Right cardiac atrium (tissue), 5 donors: ENCODE measurements at regions not wholly inside any gene's neighbourhood (a gene's known extent, or its start where the extent isn't known, plus 50 kb on each side); places are given as distances from the start of the nearest gene placed in this dataset.

Experiments used
- ATAC-seq, 2 donors: fragments of 200-7000 bp; cut with Tn5 transposase; one replicate each; pipeline versions ENCODE4 v1.8.0 to v1.9.1; 2020; ENCODE audit warnings: moderate library complexity in 2 of 2, mild to moderate bottlenecking in 1 of 2
- DNase-seq, 3 donors: peaks; one replicate each; pipeline ENCODE4 v3.0.0-alpha.2; 2020
- H3K27ac ChIP-seq: one replicate; pipeline ENCODE4 v1.5.1; 2013; ENCODE audit warnings: mild to moderate bottlenecking, low read length, control low read depth, moderate library complexity
- H3K27me3 ChIP-seq: one replicate; pipeline ENCODE4 v1.6.1; 2013; ENCODE audit not compliant: control insufficient read depth, insufficient read depth
- H3K4me1 ChIP-seq: one replicate; pipeline ENCODE4 v1.6.1; 2013; ENCODE audit warnings: low read length; ENCODE audit not compliant: control insufficient read depth, insufficient read depth
- H3K4me3 ChIP-seq: one replicate; pipeline ENCODE4 v1.5.1; 2013; ENCODE audit warnings: low read length, control low read depth
- H3K9me3 ChIP-seq: one replicate; pipeline ENCODE4 v1.6.1; 2013; ENCODE audit warnings: low read length; ENCODE audit not compliant: control insufficient read depth
- WGBS: extraction: QIAGEN DNeasy Blood & Tissue Kit; methylation state at CpG from one replicate; pipeline ENCODE4 v1.1.7; 2013; 5-methylcytosine and 5-hydroxymethylcytosine counted together
- intact Hi-C, 4 donors: fragments of 100-400 bp; cut with DNase I; formaldehyde crosslinking; loops; one replicate each; pipeline versions ENCODE4 v1.11.0 to v1.14.0; 2022 to 2023
- donor health status: healthy with polysubstance abuse.
- donor health status: DM: no; HTN: yes; CAD: no.
- donor health status: DM: no; HTN: no; CAD: no.
- donor health status: DM: no; HTN: yes; CAD: no; lungs with severe emphysema.
- donor health status: DM: yes; HTN: yes; CAD: no.

GRCh38 chr11:21625982-21626381, 566.9 kb upstream of the ANO5 start:
- ATAC-seq (peak; percentile 40 to 54), DNase-seq (peak in 2 of 3 donors; percentile 12 to 14)
- 75% methylated on average over 5 of the region's 5 CpGs for WGBS
- H3K4me3 ChIP-seq, result no peak overlapping the region
- no peaks in the 10 kb centered on the region for H3K27me3 ChIP-seq
- no peaks in the 10 kb centered on the region for H3K4me1 ChIP-seq
- H3K27ac ChIP-seq, result no peak overlapping the region
- intact Hi-C loops, result no loop called here
- H3K9me3 ChIP-seq, result no peaks in the 10 kb centered on the region

- WGBS, result 58% methylated on average over 3 of the region's 3 CpGs
- no peak overlapping the region for H3K27ac ChIP-seq
- intact Hi-C loops, result no loop called here
- no peak overlapping the region for H3K4me3 ChIP-seq
- H3K4me1 ChIP-seq, result no peaks in the 10 kb centered on the region
- H3K27me3 ChIP-seq, result no peaks in the 10 kb centered on the region
- ATAC-seq (no peak), DNase-seq (no peak)
- H3K9me3 ChIP-seq, result no peaks in the 10 kb centered on the region
Observed at GRCh38 chr11:21628641-21629040, 564.2 kb upstream of the ANO5 start.

GRCh38 chr11:21630934-21631478, 561.9 kb upstream of the ANO5 start:
- Histone ChIP-seq H3K27ac (no peak overlapping the region), H3K4me3 (no peak overlapping the region), H3K27me3 (no peaks in the 10 kb centered on the region), H3K9me3 (no peaks in the 10 kb centered on the region), H3K4me1 (no peaks in the 10 kb centered on the region)
- 93% methylated on average over 1 of the region's 1 CpG for WGBS
- no peak for ATAC-seq
- intact Hi-C loops, result no loop called here
- DNase-seq, result no peak

GRCh38 chr11:21631991-21632390, 560.9 kb upstream of the ANO5 start:
- Histone ChIP-seq H3K27ac (no peak overlapping the region), H3K27me3 (no peaks in the 10 kb centered on the region), H3K4me1 (no peaks in the 10 kb centered on the region), H3K4me3 (no peak overlapping the region), H3K9me3 (no peaks in the 10 kb centered on the region)
- ATAC-seq (no peak), DNase-seq (no peak)
- intact Hi-C loops, result no loop called here
- WGBS, result 87% methylated on average over 7 of the region's 7 CpGs

- Histone ChIP-seq H3K9me3 (no peaks in the 10 kb centered on the region), H3K27ac (no peak overlapping the region), H3K4me1 (no peaks in the 10 kb centered on the region), H3K4me3 (no peak overlapping the region), H3K27me3 (no peaks in the 10 kb centered on the region)
- intact Hi-C loops, result no loop called here
- ATAC-seq, result no peak
- WGBS, result 73% methylated on average over 3 of the region's 3 CpGs
- DNase-seq, result no peak
Observed at GRCh38 chr11:21634491-21634890, 558.4 kb upstream of the ANO5 start.

- no peak overlapping the region for H3K4me3 ChIP-seq
- no peak overlapping the region for H3K27ac ChIP-seq
- no peaks in the 10 kb centered on the region for H3K9me3 ChIP-seq
- DNase-seq (no peak), ATAC-seq (no peak)
- intact Hi-C loops, result no loop called here
- H3K27me3 ChIP-seq, result no peaks in the 10 kb centered on the region
- no peaks in the 10 kb centered on the region for H3K4me1 ChIP-seq
Observed at GRCh38 chr11:21634956-21635355, 557.9 kb upstream of the ANO5 start.

GRCh38 chr11:21635394-21636145, 557.3 kb upstream of the ANO5 start:
- intact Hi-C loops, result no loop called here
- no peak overlapping the region for H3K4me3 ChIP-seq
- no peak for DNase-seq
- 63% methylated on average over 2 of the region's 2 CpGs for WGBS
- no peak for ATAC-seq
- no peak overlapping the region for H3K27ac ChIP-seq
- no peaks in the 10 kb centered on the region for H3K4me1 ChIP-seq
- no peaks in the 10 kb centered on the region for H3K9me3 ChIP-seq
- H3K27me3 ChIP-seq, result no peaks in the 10 kb centered on the region

GRCh38 chr11:21636561-21636960, 556.3 kb upstream of the ANO5 start:
- Histone ChIP-seq H3K27ac (no peak overlapping the region), H3K4me3 (no peak overlapping the region), H3K4me1 (no peaks in the 10 kb centered on the region), H3K9me3 (no peaks in the 10 kb centered on the region), H3K27me3 (no peaks in the 10 kb centered on the region)
- ATAC-seq, result no peak
- DNase-seq, result no peak
- intact Hi-C loops, result no loop called here

GRCh38 chr11:21640491-21640890, 552.4 kb upstream of the ANO5 start:
- Histone ChIP-seq H3K4me3 (no peak overlapping the region), H3K27me3 (no peaks in the 10 kb centered on the region), H3K9me3 (no peaks in the 10 kb centered on the region), H3K4me1 (no peaks in the 10 kb centered on the region), H3K27ac (no peak overlapping the region)
- ATAC-seq (no peak), DNase-seq (no peak)
- intact Hi-C loops, result no loop called here
- WGBS, result 59% methylated on average over 1 of the region's 1 CpG

- Histone ChIP-seq H3K27me3 (no peaks in the 10 kb centered on the region), H3K27ac (no peak overlapping the region), H3K9me3 (no peaks in the 10 kb centered on the region), H3K4me3 (no peak overlapping the region), H3K4me1 (no peaks in the 10 kb centered on the region)
- DNase-seq, result no peak
- intact Hi-C loops, result no loop called here
- no peak for ATAC-seq
- 85% methylated on average over 3 of the region's 3 CpGs for WGBS
Observed at GRCh38 chr11:21641869-21642268, 551.0 kb upstream of the ANO5 start.

- DNase-seq (no peak), ATAC-seq (no peak)
- no peaks in the 10 kb centered on the region for H3K9me3 ChIP-seq
- H3K27ac ChIP-seq, result no peak overlapping the region
- H3K4me1 ChIP-seq, result no peaks in the 10 kb centered on the region
- 82% methylated on average over 1 of the region's 1 CpG for WGBS
- H3K27me3 ChIP-seq, result no peaks in the 10 kb centered on the region
- H3K4me3 ChIP-seq, result no peak overlapping the region
- intact Hi-C loops, result no loop called here
Observed at GRCh38 chr11:21646351-21646750, 546.5 kb upstream of the ANO5 start.

- intact Hi-C loops, result no loop called here
- Histone ChIP-seq H3K9me3 (no peaks in the 10 kb centered on the region), H3K27me3 (no peaks in the 10 kb centered on the region), H3K4me3 (no peak overlapping the region), H3K4me1 (no peaks in the 10 kb centered on the region), H3K27ac (no peak overlapping the region)
- ATAC-seq (no peak), DNase-seq (no peak)
- WGBS, result 29% methylated on average over 1 of the region's 1 CpG
Observed at GRCh38 chr11:21650961-21651360, 541.9 kb upstream of the ANO5 start.
